Prostate gland (tissue), 2 donors: ENCODE measurements at regions not wholly inside any gene's neighbourhood (a gene's known extent, or its start where the extent isn't known, plus 50 kb on each side); places are given as distances from the start of the nearest gene placed in this dataset.

Source experiments
- CTCF ChIP-seq, 4 experiments: fragments of 200-600 bp in 2 of 4; fragments of 450-650 bp in 2 of 4; sonication (generic) in 2 of 4; IDR thresholded peaks; 1 replicate in 3 of 4; 2 replicates in 1 of 4; pipeline ENCODE4 v1.5.1; 2016 to 2019; ENCODE audit warnings: antibody characterized with exemption in 4 of 4, mild to moderate bottlenecking in 2 of 4, moderate library complexity in 2 of 4
- POLR2A ChIP-seq: fragments of 450-650 bp; IDR thresholded peaks from one replicate; pipeline ENCODE4 v1.6.1; 2016; ENCODE audit warnings: antibody characterized with exemption, mild to moderate bottlenecking
- POLR2AphosphoS5 ChIP-seq: sonication (generic); formaldehyde crosslinking; IDR thresholded peaks from one replicate; pipeline ENCODE4 v1.6.1; 2017; ENCODE audit warnings: antibody characterized with exemption

GRCh38 chr10:78644550-78644949 is 424.2 kb upstream of the ZMIZ1 start:
- TF ChIP-seq CTCF (IDR thresholded peaks at IDR 0.05): no peak
- TF ChIP-seq POLR2A: no peak
- TF ChIP-seq POLR2AphosphoS5: no peak
